C1 segment of cervical spinal cord (tissue), 14 donors: ENCODE measurements at regions not wholly inside any gene's neighbourhood (a gene's known extent, or its start where the extent isn't known, plus 50 kb on each side); places are given as distances from the start of the nearest gene placed in this dataset.
"Not testable (repeated sequence)": the region's sequence is repeated elsewhere in the genome, so short reads cannot be mapped to it uniquely, and the experiment has no call there.

Experiments used
- DNase-seq, 14 donors: peaks; one replicate each; lab custom pipeline; 2025; lab: John Stamatoyannopoulos, UW

GRCh38 chrX:9267415-9267814 is 197.4 kb upstream of the TBL1X start:
- DNase-seq = no peak

GRCh38 chrX:9269134-9269533 is 195.7 kb upstream of the TBL1X start:
- DNase-seq = no peak

- no peak for DNase-seq
Observed at GRCh38 chrX:9271789-9272525, 192.9 kb upstream of the TBL1X start.

- DNase-seq = no peak
Observed at GRCh38 chrX:9273744-9274143, 191.1 kb upstream of the TBL1X start.

GRCh38 chrX:9278475-9279233 is 186.2 kb upstream of the TBL1X start:
- DNase-seq = no peak

GRCh38 chrX:9279234-9279544 is 185.7 kb upstream of the TBL1X start:
- no peak for DNase-seq

- DNase-seq = no peak
Observed at GRCh38 chrX:9280831-9281230, 184.0 kb upstream of the TBL1X start.

GRCh38 chrX:9282325-9282724 is 182.5 kb upstream of the TBL1X start:
- no peak for DNase-seq

- DNase-seq = no peak
Observed at GRCh38 chrX:9285342-9285771, 179.5 kb upstream of the TBL1X start.

- DNase-seq = no peak
Observed at GRCh38 chrX:9286234-9286633, 178.6 kb upstream of the TBL1X start.

GRCh38 chrX:9291629-9292028 is 173.2 kb upstream of the TBL1X start:
- no peak for DNase-seq

GRCh38 chrX:9293051-9293496 is 171.8 kb upstream of the TBL1X start:
- DNase-seq = no peak

GRCh38 chrX:9293903-9294302 is 171.0 kb upstream of the TBL1X start:
- DNase-seq = no peak

- DNase-seq = no peak
Observed at GRCh38 chrX:9295551-9295950, 169.3 kb upstream of the TBL1X start.

GRCh38 chrX:9298221-9298620 is 166.6 kb upstream of the TBL1X start:
- no peak for DNase-seq

- DNase-seq = not testable (repeated sequence)
Observed at GRCh38 chrX:9299681-9300080, 165.2 kb upstream of the TBL1X start.

GRCh38 chrX:9301836-9302235 is 163.0 kb upstream of the TBL1X start:
- DNase-seq = no peak

GRCh38 chrX:9302381-9302780 is 162.5 kb upstream of the TBL1X start:
- no peak for DNase-seq

GRCh38 chrX:9308426-9308825 is 156.4 kb upstream of the TBL1X start:
- DNase-seq = no peak

GRCh38 chrX:9310616-9311015 is 154.2 kb upstream of the TBL1X start:
- DNase-seq = no peak

- DNase-seq = no peak
Observed at GRCh38 chrX:9311421-9312160, 153.3 kb upstream of the TBL1X start.
